Ishikawa (cell line): ENCODE measurements at regions not wholly inside any gene's neighbourhood (a gene's known extent, or its start where the extent isn't known, plus 50 kb on each side); places are given as distances from the start of the nearest gene placed in this dataset.

Experiments used
- CREB1 ChIP-seq: IDR thresholded peaks from 2 replicates; pipeline ENCODE4 v1.6.1; 2012; ENCODE audit warnings: low read depth
- FOXM1 ChIP-seq: IDR thresholded peaks from 2 replicates; pipeline ENCODE4 v1.6.1; 2012; ENCODE audit warnings: low read depth, borderline replicate concordance
- TF ChIP-seq, protein P1 (sequence below): IDR thresholded peaks from 2 replicates; pipeline ENCODE4 v1.6.1; 2012

DNA sequence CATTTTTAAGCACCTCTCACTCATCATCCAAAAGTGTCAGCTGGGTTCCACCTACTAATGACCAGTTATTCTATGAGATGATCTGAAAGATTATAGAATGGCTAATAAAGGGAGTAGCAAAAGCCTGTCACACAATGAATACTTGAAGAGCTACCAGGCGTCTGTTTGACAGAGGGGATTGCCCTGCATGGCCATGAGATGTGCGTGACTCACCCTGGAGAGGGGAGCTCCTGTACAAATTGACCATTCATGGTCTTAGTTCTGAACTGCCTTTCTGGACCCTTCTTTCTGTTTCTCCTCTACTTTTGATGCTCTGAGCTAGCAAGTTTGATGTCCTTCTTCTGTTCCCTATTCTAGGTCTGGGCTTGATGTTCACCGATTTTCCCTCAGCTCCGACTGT is 85.2 kb upstream of the ABCD3 start:
- TF ChIP-seq, protein P1, sequence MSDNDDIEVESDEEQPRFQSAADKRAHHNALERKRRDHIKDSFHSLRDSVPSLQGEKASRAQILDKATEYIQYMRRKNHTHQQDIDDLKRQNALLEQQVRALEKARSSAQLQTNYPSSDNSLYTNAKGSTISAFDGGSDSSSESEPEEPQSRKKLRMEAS, result no peak
- TF ChIP-seq CREB1, result no peak
- TF ChIP-seq FOXM1, result no peak
